ENCODE measurements at regions not wholly inside any gene's neighbourhood (a gene's known extent, or its start where the extent isn't known, plus 50 kb on each side); places are given as distances from the start of the nearest gene placed in this dataset.

DNA sequence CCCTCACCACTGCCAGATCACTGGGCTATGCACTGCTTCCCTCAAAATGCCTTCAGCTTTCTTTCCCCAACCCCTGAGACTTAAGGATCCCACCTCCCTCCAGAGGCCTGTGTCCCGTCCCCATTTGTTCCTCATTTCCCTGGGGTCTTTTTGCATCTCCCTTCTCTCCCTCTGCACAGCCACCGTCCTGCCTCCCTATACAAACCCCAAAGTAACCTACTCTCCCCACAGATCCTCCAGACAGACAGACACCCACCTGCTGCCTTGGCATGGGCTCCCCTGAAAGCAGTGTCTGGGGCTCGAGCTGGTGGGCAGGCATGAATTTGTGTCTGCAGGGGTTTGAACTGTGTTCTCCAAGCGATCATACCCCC is 69.4 kb upstream of the TNRC6C start:
- H3K27me3 ChIP-seq (ENCODE audit: control insufficient read depth in 5 of 5, insufficient read depth in 4 of 5, low read length in 5 of 5) = peaks cover 0 to 15% (median 6%) of the 10 kb centered on the region in 5 donors
- H3K9me3 ChIP-seq (ENCODE audit: control insufficient read depth in 5 of 5, low read length in 5 of 5) = no peaks in the 10 kb centered on the region

DNA sequence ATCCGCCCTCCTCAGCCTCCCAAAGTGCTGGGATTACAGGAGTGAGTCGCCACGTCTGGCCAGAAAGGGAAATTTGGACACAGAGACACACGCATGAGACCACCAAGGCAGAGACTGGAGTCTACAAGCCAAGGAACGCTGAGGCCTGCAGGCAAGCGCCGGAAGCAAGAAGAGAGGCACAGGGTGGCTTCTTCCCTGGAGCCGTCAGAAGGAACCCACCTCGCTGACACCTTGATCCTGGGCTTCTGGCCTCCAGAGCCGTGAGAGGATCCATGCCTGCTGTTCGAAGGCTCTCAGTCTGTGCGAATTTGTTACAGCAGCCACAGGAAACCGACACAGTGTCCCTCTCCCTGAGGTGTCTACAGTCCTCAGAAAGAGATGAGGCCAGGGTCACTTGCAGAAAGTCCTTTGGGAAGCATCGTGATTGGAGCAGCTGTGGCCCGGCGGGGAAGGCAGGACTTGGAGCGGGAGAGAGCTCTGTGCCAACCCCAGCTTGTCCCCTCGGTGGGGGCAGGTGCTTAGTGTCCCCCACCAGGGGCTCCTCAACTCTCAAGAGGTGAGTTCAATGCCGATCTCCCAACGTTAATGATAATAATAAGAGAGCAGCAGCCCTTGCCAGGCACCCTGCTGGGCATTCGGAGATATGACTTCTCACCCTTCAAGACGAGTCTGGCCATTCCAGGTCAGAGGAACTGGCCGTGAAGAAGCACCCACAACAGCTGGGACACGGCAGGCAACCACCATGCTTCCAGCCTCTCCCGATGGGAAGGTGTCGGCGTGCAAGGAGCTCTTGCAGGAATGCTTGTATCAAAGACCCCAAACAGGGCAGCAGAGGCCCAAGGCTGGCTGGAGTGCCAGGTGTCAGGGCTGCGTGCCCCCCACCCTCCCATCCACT is 68.4 kb upstream of the TNRC6C start:
- H3K4me3 ChIP-seq (ENCODE audit: low read depth in 1 of 5, low read length in 5 of 5) = no peak overlapping the region
- H3K9me3 ChIP-seq (ENCODE audit: control insufficient read depth in 5 of 5, low read length in 5 of 5) = no peaks in the 10 kb centered on the region
- H3K36me3 ChIP-seq (ENCODE audit: control insufficient read depth in 5 of 5, insufficient read depth in 5 of 5, low read length in 5 of 5) = no peaks in the 10 kb centered on the region
- H3K4me1 ChIP-seq (ENCODE audit: control insufficient read depth in 5 of 5, insufficient read depth in 5 of 5, low read length in 5 of 5) = peaks cover 6 to 23% (median 15%) of the 10 kb centered on the region in 5 donors
- H3K27ac ChIP-seq (ENCODE audit: low read depth, low read length) = no peak overlapping the region
- peaks cover 0 to 15% (median 5%) of the 10 kb centered on the region in 5 donors for H3K27me3 ChIP-seq (ENCODE audit: control insufficient read depth in 5 of 5, insufficient read depth in 4 of 5, low read length in 5 of 5)
- no peak overlapping the region for H3K9ac ChIP-seq (ENCODE audit: low read length in 5 of 5)

More for the DNA sequence above, 69.4 kb upstream of the TNRC6C start:
- no peak overlapping the region for H3K4me3 ChIP-seq (ENCODE audit: low read depth in 1 of 5, low read length in 5 of 5)
- no peak overlapping the region for H3K27ac ChIP-seq (ENCODE audit: low read depth, low read length)
- no peak overlapping the region for H3K9ac ChIP-seq (ENCODE audit: low read length in 5 of 5)
- peaks cover 6 to 23% (median 15%) of the 10 kb centered on the region in 5 donors for H3K4me1 ChIP-seq (ENCODE audit: control insufficient read depth in 5 of 5, insufficient read depth in 5 of 5, low read length in 5 of 5)
- no peaks in the 10 kb centered on the region for H3K36me3 ChIP-seq (ENCODE audit: control insufficient read depth in 5 of 5, insufficient read depth in 5 of 5, low read length in 5 of 5)

DNA sequence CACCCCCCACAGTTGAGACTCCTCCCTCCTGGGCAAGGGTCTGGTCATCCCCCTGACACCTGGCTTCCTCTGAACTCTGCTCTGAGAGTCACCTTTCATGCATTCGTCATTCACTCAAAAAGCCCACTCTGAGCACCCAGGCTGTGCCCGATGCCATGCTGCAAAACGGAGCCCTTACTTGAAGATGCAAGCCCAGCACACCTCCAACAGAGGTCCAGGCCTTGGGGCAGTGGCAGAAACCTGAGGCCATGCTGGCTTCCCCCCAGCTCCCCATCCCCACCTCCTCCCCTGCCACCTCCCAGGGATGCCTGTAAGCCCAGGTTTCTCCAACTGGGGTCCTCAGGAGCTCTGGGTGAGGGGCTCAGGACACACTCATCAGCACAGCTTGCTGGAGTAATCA is 67.7 kb upstream of the TNRC6C start:
- H3K27me3 ChIP-seq (ENCODE audit: control insufficient read depth in 5 of 5, insufficient read depth in 4 of 5, low read length in 5 of 5) = peaks cover 0 to 15% (median 5%) of the 10 kb centered on the region in 5 donors

DNA sequence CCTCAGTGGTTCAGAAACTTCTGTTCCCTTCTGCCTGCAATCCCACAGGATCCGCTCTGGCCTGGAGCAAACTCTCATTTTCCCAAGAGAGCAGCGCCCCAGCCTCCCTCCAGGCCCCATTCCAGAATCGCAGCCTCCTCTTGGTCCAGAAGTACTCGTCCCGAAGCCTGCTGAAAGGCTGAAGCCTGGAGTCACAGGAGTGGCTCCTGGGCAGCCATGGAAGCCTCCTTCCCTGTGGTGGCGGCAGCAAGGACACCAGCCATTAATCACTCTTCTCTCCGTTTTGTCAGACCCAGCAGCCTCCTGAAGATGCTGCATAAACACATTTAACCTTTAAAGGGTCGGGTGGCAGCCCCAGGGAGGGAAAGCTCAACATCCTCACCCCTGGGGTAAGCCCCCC is 66.9 kb upstream of the TNRC6C start:
- no peak overlapping the region for H3K9ac ChIP-seq (ENCODE audit: low read length in 5 of 5)
- H3K27ac ChIP-seq (ENCODE audit: low read depth, low read length) = no peak overlapping the region
- peaks cover 0 to 13% (median 5%) of the 10 kb centered on the region in 5 donors for H3K27me3 ChIP-seq (ENCODE audit: control insufficient read depth in 5 of 5, insufficient read depth in 4 of 5, low read length in 5 of 5)

More for the DNA sequence above, 67.7 kb upstream of the TNRC6C start:
- Histone ChIP-seq H3K9ac (ENCODE audit: low read length in 5 of 5) (no peak overlapping the region), H3K4me3 (ENCODE audit: low read depth in 1 of 5, low read length in 5 of 5) (no peak overlapping the region), H3K4me1 (ENCODE audit: control insufficient read depth in 5 of 5, insufficient read depth in 5 of 5, low read length in 5 of 5) (peaks cover 6 to 23% (median 15%) of the 10 kb centered on the region in 5 donors), H3K27ac (ENCODE audit: low read depth, low read length) (no peak overlapping the region), H3K36me3 (ENCODE audit: control insufficient read depth in 5 of 5, insufficient read depth in 5 of 5, low read length in 5 of 5) (no peaks in the 10 kb centered on the region), H3K9me3 (ENCODE audit: control insufficient read depth in 5 of 5, low read length in 5 of 5) (no peaks in the 10 kb centered on the region)

DNA sequence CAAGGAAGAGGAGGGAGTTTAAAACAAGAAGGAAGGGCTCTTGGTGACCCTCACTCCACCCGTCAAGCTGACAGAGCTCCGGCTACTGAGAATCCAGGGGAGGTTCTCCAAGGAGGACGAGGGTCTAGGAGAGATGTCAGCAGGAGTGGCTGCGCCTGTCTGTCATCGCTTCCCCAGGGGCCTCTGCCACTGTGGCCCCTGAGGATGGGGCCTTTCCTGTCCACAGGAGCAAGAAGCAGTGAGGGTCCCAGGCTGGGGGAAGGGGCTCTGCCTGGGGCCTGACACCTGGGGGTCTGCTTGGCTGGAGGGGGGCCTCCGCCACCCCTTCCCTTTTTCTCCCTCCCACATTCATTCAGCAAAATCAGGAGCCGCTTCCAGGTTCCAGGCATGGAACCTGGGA is 66.5 kb upstream of the TNRC6C start:
- no peaks in the 10 kb centered on the region for H3K9me3 ChIP-seq (ENCODE audit: control insufficient read depth in 5 of 5, low read length in 5 of 5)
- no peak overlapping the region for H3K4me3 ChIP-seq (ENCODE audit: low read depth in 1 of 5, low read length in 5 of 5)
- H3K4me1 ChIP-seq (ENCODE audit: control insufficient read depth in 5 of 5, insufficient read depth in 5 of 5, low read length in 5 of 5) = peaks cover 4 to 15% (median 14%) of the 10 kb centered on the region in 5 donors
- no peaks in the 10 kb centered on the region for H3K36me3 ChIP-seq (ENCODE audit: control insufficient read depth in 5 of 5, insufficient read depth in 5 of 5, low read length in 5 of 5)
- peaks cover 0 to 9% (median 3%) of the 10 kb centered on the region in 5 donors for H3K27me3 ChIP-seq (ENCODE audit: control insufficient read depth in 5 of 5, insufficient read depth in 4 of 5, low read length in 5 of 5)
- H3K27ac ChIP-seq (ENCODE audit: low read depth, low read length) = no peak overlapping the region
- H3K9ac ChIP-seq (ENCODE audit: low read length in 5 of 5) = no peak overlapping the region

More for the DNA sequence above, 66.9 kb upstream of the TNRC6C start:
- H3K4me1 ChIP-seq (ENCODE audit: control insufficient read depth in 5 of 5, insufficient read depth in 5 of 5, low read length in 5 of 5) = peaks cover 6 to 19% (median 15%) of the 10 kb centered on the region in 5 donors
- no peaks in the 10 kb centered on the region for H3K9me3 ChIP-seq (ENCODE audit: control insufficient read depth in 5 of 5, low read length in 5 of 5)
- no peaks in the 10 kb centered on the region for H3K36me3 ChIP-seq (ENCODE audit: control insufficient read depth in 5 of 5, insufficient read depth in 5 of 5, low read length in 5 of 5)
- no peak overlapping the region for H3K4me3 ChIP-seq (ENCODE audit: low read depth in 1 of 5, low read length in 5 of 5)

GRCh38 chr17:77892469-77893143 is 65.9 kb upstream of the TNRC6C start:
- no peak overlapping the region for H3K4me3 ChIP-seq (ENCODE audit: low read depth in 1 of 5, low read length in 5 of 5)
- H3K4me1 ChIP-seq (ENCODE audit: control insufficient read depth in 5 of 5, insufficient read depth in 5 of 5, low read length in 5 of 5) = peaks cover 0 to 9% (median 9%) of the 10 kb centered on the region in 5 donors
- no peak overlapping the region for H3K9ac ChIP-seq (ENCODE audit: low read length in 5 of 5)
- H3K27me3 ChIP-seq (ENCODE audit: control insufficient read depth in 5 of 5, insufficient read depth in 4 of 5, low read length in 5 of 5) = peaks cover 0 to 8% (median 0%) of the 10 kb centered on the region in 5 donors
- H3K27ac ChIP-seq (ENCODE audit: low read depth, low read length) = no peak overlapping the region
- no peaks in the 10 kb centered on the region for H3K9me3 ChIP-seq (ENCODE audit: control insufficient read depth in 5 of 5, low read length in 5 of 5)
- no peaks in the 10 kb centered on the region for H3K36me3 ChIP-seq (ENCODE audit: control insufficient read depth in 5 of 5, insufficient read depth in 5 of 5, low read length in 5 of 5)

DNA sequence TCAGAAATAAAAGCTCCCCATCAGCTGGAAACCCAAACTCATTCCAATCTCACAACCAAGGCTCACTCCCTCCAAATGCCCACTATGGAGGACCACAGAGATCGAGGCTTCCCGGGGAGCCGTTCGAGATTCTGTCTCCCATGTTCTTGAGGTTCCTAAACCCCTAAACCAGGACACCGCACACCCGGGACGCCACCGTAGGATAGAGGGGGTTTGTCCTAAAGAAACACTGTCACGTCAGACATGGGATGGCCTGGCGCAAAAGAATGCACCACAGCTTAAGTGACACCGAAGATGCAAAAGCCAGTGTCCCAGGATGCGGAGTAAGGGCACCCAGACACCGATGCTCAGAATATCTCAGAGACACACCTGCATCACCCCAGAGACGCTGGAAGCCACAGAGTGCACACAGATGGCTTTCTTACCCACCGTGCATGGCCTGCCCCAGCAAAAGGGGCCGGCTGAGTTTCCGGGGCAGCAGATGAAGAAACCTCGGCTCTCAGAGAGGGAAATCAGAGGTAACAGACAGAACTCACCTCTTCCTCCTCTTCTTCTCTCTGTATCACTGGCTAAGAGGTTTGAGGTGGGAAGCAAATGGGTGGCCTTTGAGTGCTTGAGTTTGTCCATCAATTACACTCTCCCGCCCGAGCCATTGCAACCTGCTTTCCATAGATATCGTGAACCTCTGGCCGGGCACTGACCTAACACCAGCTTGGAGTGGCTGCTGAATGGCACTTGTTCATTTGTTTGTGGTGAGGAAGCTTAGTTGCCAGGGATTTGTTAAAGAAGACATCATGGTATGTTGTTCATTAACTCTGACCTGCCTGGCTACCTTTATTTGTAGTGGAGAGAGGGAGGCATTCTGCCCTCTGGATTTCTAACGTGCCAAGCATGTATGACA is 65.1 kb upstream of the TNRC6C start:
- Histone ChIP-seq H3K9me3 (ENCODE audit: control insufficient read depth in 5 of 5, low read length in 5 of 5) (no peaks in the 10 kb centered on the region), H3K9ac (ENCODE audit: low read length in 5 of 5) (no peak overlapping the region), H3K36me3 (ENCODE audit: control insufficient read depth in 5 of 5, insufficient read depth in 5 of 5, low read length in 5 of 5) (no peaks in the 10 kb centered on the region), H3K4me3 (ENCODE audit: low read depth in 1 of 5, low read length in 5 of 5) (no peak overlapping the region), H3K27ac (ENCODE audit: low read depth, low read length) (no peak overlapping the region), H3K27me3 (ENCODE audit: control insufficient read depth in 5 of 5, insufficient read depth in 4 of 5, low read length in 5 of 5) (peaks cover 0 to 8% (median 0%) of the 10 kb centered on the region in 5 donors), H3K4me1 (ENCODE audit: control insufficient read depth in 5 of 5, insufficient read depth in 5 of 5, low read length in 5 of 5) (peaks cover 0 to under 1% (median under 1%) of the 10 kb centered on the region in 5 donors)

DNA sequence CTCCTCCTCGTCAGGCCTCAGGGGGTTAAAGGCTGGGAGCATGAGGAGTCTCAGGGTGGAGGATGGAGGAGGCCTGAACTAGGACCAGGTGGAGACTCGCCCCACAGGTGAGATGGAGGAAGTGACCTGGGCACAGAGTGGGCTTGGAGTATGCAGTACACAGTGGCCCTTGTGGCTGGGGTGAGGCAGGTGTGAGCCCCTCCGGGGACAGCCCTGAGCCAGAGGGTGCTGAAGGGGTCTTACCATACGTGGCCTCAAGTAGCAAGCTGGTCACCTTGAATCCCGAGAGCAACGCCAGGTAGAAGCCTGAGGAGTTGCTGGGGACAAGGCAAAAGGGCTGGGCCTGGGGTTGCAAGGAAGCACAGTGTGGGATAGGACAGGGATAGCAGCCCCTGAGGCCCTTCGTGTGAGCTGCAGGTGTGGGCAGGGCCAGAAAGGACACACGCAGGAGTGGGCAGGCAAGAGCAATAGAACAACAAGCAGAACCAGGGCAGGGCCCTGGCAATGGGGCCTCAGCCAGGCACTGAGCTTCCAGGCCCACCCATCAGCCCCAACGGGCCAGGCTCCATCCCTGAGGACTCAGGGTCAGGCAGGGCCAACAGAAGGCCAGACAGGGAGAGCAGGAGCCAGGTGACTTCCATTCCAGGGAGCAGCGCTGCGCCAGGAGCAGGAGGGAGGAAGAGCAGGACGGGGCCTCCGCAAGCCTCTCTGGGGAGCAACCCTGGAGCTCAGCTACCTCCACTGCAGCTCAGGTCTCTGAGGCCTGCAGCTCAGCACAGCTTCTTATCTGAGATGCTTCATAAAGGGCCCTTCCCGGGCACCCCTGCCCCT is 64.2 kb upstream of the TNRC6C start:
- H3K27me3 ChIP-seq (ENCODE audit: control insufficient read depth in 5 of 5, insufficient read depth in 4 of 5, low read length in 5 of 5) = peaks cover 0 to 13% (median 4%) of the 10 kb centered on the region in 5 donors
- no peaks in the 10 kb centered on the region for H3K36me3 ChIP-seq (ENCODE audit: control insufficient read depth in 5 of 5, insufficient read depth in 5 of 5, low read length in 5 of 5)
- no peak overlapping the region for H3K9ac ChIP-seq (ENCODE audit: low read length in 5 of 5)
- H3K9me3 ChIP-seq (ENCODE audit: control insufficient read depth in 5 of 5, low read length in 5 of 5) = no peaks in the 10 kb centered on the region
- no peak overlapping the region for H3K27ac ChIP-seq (ENCODE audit: low read depth, low read length)
- no peaks in the 10 kb centered on the region for H3K4me1 ChIP-seq (ENCODE audit: control insufficient read depth in 5 of 5, insufficient read depth in 5 of 5, low read length in 5 of 5)
- H3K4me3 ChIP-seq (ENCODE audit: low read depth in 1 of 5, low read length in 5 of 5) = no peak overlapping the region

GRCh38 chr17:77897741-77898301 is 60.7 kb upstream of the TNRC6C start:
- H3K9ac ChIP-seq (ENCODE audit: low read length in 5 of 5) = no peak overlapping the region
- H3K27me3 ChIP-seq (ENCODE audit: control insufficient read depth in 5 of 5, insufficient read depth in 4 of 5, low read length in 5 of 5) = peaks cover 0 to 21% (median 5%) of the 10 kb centered on the region in 5 donors
- H3K9me3 ChIP-seq (ENCODE audit: control insufficient read depth in 5 of 5, low read length in 5 of 5) = no peaks in the 10 kb centered on the region
- no peaks in the 10 kb centered on the region for H3K4me1 ChIP-seq (ENCODE audit: control insufficient read depth in 5 of 5, insufficient read depth in 5 of 5, low read length in 5 of 5)
- no peak overlapping the region for H3K4me3 ChIP-seq (ENCODE audit: low read depth in 1 of 5, low read length in 5 of 5)
- no peaks in the 10 kb centered on the region for H3K36me3 ChIP-seq (ENCODE audit: control insufficient read depth in 5 of 5, insufficient read depth in 5 of 5, low read length in 5 of 5)
- no peak overlapping the region for H3K27ac ChIP-seq (ENCODE audit: low read depth, low read length)
